KBM-7 (cell line): ENCODE measurements at regions not wholly inside any gene's neighbourhood (a gene's known extent, or its start where the extent isn't known, plus 50 kb on each side); places are given as distances from the start of the nearest gene placed in this dataset.

Experiments used
- DNase-seq: peaks from one replicate; pipeline ENCODE4 v3.0.0-alpha.2; 2015
- in situ Hi-C: fragments of 300-500 bp; cut with MboI; formaldehyde crosslinking; loops from 2 replicates; pipeline ENCODE4 v1.14.3; 2020; ENCODE audit warnings: low sequenced_read_pairs, low pct_unique_long_range_greater_than_20kb, mixed read lengths

- in situ Hi-C loops, result no loop called here
Observed at GRCh38 chr2:45224321-45224992, 215.2 kb upstream of the SIX2 start.

GRCh38 chr2:45223531-45223930 lies 214.3 kb upstream of the SIX2 start:
- in situ Hi-C loops, result no loop called here
- DNase-seq, result no peak

More at GRCh38 chr2:45224321-45224992, 215.2 kb upstream of the SIX2 start:
- no peak for DNase-seq

- DNase-seq, result no peak
- in situ Hi-C loops, result no loop called here
Observed at GRCh38 chr2:45220227-45220626, 211.0 kb upstream of the SIX2 start.

- in situ Hi-C loops, result no loop called here
- DNase-seq, result no peak
Observed at GRCh38 chr2:45218931-45219339, 209.7 kb upstream of the SIX2 start.

GRCh38 chr2:45218297-45218696 lies 209.0 kb upstream of the SIX2 start:
- no peak for DNase-seq
- in situ Hi-C loops, result no loop called here

GRCh38 chr2:45216118-45216517 lies 206.9 kb upstream of the SIX2 start:
- in situ Hi-C loops, result no loop called here
- no peak for DNase-seq

- DNase-seq, result no peak
- in situ Hi-C loops, result no loop called here
Observed at GRCh38 chr2:45214550-45214949, 205.3 kb upstream of the SIX2 start.

GRCh38 chr2:45212953-45213635 lies 203.8 kb upstream of the SIX2 start:
- in situ Hi-C loops, result no loop called here
- no peak for DNase-seq

GRCh38 chr2:45211636-45212035 lies 202.4 kb upstream of the SIX2 start:
- in situ Hi-C loops, result no loop called here

GRCh38 chr2:45210462-45211195 lies 201.4 kb upstream of the SIX2 start:
- in situ Hi-C loops, result no loop called here
- DNase-seq, result peak; percentile 39

More at GRCh38 chr2:45211636-45212035, 202.4 kb upstream of the SIX2 start:
- peak; percentile 43 for DNase-seq

- in situ Hi-C loops, result no loop called here
Observed at GRCh38 chr2:45209875-45210274, 200.6 kb upstream of the SIX2 start.

GRCh38 chr2:45209302-45209701 lies 200.1 kb upstream of the SIX2 start:
- in situ Hi-C loops, result no loop called here
- no peak for DNase-seq

More at GRCh38 chr2:45209875-45210274, 200.6 kb upstream of the SIX2 start:
- DNase-seq, result no peak

GRCh38 chr2:45207101-45207500 lies 197.8 kb upstream of the SIX2 start:
- in situ Hi-C loops, result no loop called here
- DNase-seq, result peak; percentile 70

- in situ Hi-C loops, result no loop called here
- no peak for DNase-seq
Observed at GRCh38 chr2:45205985-45206384, 196.7 kb upstream of the SIX2 start.

- DNase-seq, result no peak
- in situ Hi-C loops, result no loop called here
Observed at GRCh38 chr2:45205480-45205879, 196.2 kb upstream of the SIX2 start.

- no peak for DNase-seq
- in situ Hi-C loops, result no loop called here
Observed at GRCh38 chr2:45203400-45203799, 194.1 kb upstream of the SIX2 start.

GRCh38 chr2:45199973-45200372 lies 190.7 kb upstream of the SIX2 start:
- in situ Hi-C loops, result no loop called here
- no peak for DNase-seq

GRCh38 chr2:45195916-45196315 lies 186.7 kb upstream of the SIX2 start:
- in situ Hi-C loops, result no loop called here
- DNase-seq, result no peak

GRCh38 chr2:45194596-45194995 lies 185.3 kb upstream of the SIX2 start:
- in situ Hi-C loops, result no loop called here
- DNase-seq, result no peak

GRCh38 chr2:45193581-45193980 lies 184.3 kb upstream of the SIX2 start:
- in situ Hi-C loops, result no loop called here
- DNase-seq, result no peak
